GM19468 (cell line): ENCODE measurements at regions not wholly inside any gene's neighbourhood (a gene's known extent, or its start where the extent isn't known, plus 50 kb on each side); places are given as distances from the start of the nearest gene placed in this dataset.

Experiments
- ATAC-seq: cut with Tn5 transposase; IDR thresholded peaks from one replicate; pipeline ENCODE4 v1.9.1; 2021; ENCODE audit warnings: mild to moderate bottlenecking, moderate library complexity, moderate number of reproducible peaks; ENCODE audit not compliant: unreplicated experiment; ENCODE audit errors: extremely low read depth

DNA sequence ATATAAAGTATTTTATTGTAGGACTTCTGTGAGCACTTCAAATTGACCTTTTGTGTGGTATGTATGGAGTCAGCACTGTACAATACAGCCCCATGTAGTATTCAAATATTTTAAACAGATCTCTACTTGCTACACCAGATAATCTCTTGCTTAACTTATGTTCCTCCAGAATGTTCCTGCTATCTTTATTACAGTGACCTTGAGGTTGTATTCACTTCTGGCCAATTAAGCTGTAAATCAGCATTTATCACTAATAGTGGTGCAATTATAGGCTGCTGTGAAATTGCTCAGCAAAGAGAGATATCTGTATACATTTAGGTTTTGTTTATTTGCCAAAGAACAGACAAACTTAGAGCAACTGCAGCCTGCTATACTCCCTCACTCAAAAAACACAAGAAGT is 1218.6 kb downstream of the PCDH17 start:
- no peak for ATAC-seq

DNA sequence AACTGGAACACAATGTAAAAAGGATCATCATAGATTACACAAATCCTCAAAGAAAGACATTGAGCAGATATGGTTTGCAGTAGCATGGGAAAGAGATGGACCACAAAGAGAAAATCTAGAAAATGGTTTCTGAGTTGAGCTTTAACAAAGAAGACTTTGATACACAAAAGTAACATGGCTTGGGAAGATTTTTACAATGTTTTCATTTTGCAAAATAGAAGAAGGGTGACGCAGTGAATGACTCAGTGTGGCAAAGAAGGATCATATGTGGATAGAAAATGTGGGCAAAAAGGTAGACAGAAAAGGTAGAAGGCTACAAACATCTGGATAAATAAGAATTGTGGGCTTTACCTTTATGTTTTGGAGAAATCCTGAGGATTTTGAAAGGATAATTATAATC is 1220.5 kb downstream of the PCDH17 start:
- no peak for ATAC-seq

DNA sequence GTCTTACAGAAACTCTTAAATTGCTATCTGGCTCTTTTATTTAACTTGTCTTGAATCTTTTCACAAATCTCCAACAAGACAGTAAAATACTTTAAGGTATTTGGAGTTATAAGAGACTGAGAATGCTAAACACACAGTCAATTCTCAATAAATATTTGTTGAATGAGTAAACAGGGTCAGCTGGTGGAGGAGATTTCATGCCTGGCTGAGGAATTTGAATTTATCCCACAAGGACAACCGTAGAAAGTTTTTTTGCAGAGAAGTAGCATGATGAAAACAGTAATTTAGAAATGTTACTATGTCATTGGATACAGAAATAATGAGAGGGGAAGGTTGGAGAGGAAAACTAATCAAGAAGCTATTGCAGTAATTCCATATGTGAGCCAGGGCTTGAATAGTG is 1223.7 kb downstream of the PCDH17 start:
- ATAC-seq = no peak

DNA sequence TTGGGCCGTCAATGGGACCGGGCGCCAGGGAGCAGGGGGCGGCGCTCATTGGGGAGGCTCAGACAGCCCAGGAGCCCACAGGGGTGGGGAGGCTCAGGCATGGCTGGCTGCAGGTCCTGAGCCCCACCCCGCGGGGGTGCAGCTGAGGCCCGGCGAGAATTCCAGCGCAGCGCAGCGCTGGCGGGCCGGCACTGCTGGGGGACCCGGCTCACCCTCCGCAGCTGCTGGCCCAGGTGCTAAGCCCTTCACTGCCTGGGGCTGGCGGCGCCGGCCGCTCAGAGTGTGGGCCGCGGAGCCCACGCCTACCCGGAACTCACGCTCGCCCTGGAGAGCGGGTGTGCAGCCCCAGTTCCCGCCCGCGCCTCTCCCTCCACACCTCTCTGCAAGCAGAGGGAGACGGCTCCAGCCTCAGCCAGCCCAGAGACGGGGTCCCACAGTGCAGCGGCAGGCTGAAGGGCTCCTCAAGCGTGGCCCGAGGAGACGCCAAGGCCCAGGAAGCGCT is 1227.4 kb downstream of the PCDH17 start:
- ATAC-seq = no peak

DNA sequence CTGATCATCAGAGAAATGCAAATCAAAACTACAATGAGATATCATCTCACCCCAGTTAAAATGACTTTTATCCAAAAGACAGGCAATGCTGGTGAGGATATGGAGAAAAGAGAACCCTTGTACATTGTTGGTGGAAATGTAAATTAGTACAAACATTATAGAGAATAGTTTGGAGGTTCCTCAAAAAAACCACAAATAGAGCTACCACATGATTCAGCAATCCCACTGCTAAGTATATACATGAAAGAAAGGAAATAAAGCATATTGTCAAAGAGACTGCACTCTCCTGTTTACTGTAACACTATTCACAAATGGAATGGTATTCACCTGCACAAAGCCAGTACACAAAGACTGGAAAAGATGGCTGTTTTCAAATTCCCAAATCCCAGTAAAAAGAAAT is 1233.7 kb downstream of the PCDH17 start:
- ATAC-seq = no peak

DNA sequence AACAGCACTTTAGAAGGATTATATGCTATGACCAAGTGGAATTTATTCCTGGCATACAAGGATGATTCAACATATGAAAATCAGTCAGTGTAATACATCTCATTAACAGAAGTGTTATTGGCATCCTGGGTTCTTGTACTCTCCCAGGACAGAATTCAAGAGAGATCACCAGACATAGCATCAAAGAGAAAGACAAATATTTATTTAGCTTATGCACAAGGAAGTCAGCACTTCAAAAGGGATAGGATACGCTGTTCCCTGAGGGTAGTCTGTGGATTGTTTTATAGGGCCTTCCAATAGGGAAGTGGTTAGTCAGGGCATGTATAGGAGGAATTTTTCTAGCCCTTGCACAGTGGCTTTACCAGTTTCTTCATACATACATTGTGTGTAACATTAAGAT is 1238.0 kb downstream of the PCDH17 start:
- ATAC-seq = no peak

DNA sequence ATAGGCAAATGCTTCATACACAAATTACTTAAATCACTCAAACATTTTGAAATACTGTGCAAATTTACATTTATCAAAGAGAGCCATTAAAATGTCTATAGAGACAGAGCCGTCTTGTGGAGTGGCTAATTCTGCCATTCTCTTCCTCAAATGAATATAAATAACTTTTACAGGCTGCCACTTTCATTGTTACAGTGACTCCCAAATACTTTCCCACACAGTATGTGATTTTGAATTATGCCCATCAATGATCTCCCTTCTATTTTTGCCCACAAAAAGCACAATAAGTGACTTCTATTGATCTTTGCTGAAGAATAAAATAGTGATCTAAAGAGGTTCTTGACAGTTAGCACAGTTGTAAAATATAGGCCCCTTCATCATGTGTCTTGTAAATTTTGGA is 1244.9 kb downstream of the PCDH17 start:
- no peak for ATAC-seq

DNA sequence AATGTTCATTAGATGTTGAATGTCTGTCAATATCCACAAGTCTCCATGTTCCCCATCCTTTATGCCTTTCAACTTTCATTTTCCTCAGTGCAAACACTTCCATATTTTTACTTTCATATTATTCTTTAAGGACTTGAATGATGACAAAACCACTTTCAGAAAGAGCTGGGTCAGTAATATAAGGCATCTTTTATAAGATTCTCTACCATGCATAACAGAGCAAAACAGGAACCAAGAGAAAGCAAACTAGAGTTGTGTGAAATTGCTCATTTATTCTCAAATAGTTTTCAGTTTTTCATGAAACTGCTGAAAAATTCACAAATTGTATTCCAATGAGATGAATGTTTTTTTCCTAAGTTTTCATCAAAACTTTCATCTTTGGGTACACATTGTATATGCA is 1247.6 kb downstream of the PCDH17 start:
- no peak for ATAC-seq

DNA sequence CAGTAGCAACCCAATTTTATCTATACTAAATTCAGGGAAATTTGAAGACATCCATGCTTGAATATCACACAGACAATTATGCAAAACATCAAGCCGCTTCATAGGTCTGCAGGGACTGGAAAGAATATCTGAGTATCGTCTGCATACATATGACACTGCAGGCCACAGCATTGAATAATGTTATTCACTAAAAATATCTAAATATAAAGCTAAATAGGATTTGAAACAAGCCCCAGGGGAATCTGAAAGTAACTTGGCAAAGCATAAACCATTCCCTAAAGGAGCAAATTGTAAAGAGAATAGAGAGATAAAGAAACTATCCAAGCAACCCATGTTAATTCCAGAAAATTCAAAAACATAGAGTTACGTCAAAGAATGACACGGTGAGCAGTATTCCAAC is 1251.0 kb downstream of the PCDH17 start:
- no peak for ATAC-seq

DNA sequence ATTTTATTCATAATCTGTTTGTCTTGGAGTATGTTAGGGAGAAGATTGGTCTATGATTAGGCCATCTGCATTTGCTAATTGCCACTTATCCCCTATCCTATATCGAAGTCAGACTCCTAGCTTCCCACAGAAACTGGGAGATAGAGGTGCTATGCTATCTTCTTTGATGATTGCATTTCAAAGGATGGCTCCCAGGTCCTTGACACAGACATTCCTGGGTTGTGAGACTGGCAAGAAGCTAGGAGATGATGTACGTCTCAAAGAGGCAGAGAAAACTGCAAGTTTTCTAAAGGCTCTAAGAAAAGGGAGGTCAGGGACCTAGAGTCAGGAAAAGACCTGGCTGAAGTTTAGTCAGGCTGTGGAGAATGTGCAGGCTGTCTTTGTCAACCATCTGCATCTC is 1251.9 kb downstream of the PCDH17 start:
- no peak for ATAC-seq

DNA sequence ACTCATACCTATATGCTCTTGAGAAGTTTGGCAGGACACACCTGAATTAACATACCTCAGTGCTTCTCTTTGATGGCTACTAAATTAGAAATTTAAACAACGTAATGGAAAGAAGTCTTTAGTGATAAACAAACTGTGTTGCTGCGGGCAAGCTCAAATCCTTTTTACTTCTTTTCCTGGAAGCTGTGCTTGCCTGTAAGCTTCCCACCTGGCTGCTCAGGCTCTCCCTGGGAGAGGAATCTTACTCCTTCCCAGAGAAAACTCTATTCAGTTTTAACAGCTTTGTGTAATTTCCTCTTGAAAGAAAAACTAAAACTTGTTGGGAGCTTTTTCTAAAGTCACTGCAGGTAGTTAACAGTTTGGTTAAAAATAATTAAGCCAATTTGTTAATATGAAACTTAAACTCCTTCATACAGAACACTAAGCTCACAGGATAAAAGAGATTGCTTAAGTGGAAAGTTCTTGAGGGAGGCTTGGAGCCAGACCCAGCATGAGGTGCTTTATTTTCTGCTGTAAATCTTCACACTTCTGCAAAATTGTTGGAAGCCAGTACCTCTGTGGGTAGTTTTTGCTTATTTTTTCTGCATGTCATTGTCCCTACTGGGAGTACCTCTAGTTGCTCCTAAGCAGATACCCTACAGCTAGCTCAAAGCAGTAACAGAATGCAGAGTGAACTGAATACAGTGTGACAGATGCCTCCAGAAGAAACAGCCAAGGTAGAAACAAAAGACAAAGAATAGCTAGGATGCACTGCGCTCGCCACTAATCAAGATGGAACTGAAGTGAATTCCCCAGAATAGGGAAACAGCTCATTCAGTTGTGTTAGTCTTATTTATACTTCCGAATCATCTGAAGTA is 1253.0 kb downstream of the PCDH17 start:
- ATAC-seq = no peak

DNA sequence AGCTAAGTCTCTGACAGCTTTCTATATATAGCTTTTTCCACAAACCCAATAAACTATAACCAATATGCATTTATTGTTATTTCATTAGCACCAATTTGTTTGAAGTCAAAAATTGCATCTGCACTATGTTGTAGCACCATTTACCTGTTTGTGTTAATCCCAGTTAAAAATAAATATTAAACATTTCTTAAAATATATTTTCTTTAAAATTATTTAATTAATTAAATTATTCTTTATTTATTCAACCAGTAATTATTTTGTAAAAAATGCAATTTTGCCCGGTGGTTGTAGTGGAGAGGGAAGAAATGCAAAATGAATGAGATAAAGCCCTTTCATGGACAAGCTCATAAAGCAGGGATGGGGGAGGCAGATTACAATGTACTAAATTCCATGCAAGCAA is 1257.9 kb downstream of the PCDH17 start:
- no peak for ATAC-seq

DNA sequence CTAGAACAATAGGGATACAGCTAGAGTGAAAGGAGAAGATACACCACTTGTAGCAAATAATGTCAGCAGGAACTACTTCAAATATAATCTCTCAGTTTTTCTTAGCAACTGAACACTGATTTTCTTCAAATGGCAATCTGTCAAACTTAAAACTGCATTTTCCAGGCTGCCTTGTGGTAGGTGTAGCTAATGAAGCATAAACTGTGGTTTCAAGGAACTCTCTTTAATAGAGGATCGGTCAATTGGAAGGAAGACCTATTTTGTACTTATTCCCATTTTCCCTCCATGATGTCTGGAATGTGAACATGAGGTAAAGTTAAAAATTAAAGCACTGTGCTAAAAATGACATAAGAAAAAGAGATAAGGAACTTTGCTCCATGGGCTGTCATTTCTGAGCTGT is 1261.9 kb downstream of the PCDH17 start:
- no peak for ATAC-seq

DNA sequence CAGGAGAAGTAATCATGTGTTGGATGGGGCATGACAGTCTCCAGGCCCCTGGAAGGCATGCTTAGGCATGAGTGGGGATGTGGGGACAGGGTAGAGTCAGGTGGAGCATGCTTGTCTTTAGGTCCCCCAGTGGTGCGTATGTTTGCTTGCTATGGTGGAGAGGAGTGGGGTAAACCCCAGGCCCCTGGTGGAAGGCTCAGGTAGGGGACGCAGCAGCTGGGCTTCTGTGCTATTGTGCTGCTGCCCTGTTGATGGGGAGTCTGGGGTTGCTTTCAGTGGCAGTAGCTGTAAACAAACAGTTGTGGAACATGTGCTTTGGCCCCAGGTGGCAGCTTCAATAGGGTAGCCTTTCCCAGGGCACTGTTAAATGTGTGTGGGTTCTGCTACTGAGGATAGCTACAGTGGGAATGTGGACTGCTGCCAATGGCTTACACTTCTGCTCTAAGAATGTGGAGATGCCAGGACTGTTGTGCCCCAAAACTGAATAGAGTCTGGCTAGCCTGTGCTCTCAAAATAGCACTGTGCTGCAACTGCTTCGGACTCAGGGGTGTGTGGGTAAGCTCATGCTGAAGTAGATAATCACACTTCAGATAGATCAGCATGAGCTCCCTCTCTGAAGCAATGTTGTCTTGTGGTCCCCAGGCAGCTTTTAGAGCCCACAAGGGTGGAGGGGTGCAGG is 1257.3 kb downstream of the DIAPH3 start:
- ATAC-seq = no peak

DNA sequence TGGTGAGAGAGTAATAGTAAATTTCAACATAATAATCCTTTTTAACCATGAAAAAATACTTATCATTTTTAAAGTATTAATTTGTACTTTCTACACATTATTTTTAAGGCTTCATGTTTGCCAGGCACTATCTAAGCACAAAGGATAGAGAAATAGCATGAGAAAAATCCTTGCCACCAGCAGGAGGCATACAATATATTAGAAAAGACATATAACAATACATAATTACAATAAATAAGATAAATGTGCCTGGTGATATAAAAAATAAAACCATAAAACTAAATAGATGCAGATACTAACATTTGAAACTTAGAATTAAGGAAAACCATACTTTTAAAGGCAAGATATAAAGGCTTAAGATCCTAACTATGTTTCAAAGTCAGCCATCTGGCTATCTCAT is 1256.4 kb downstream of the DIAPH3 start:
- ATAC-seq = no peak

DNA sequence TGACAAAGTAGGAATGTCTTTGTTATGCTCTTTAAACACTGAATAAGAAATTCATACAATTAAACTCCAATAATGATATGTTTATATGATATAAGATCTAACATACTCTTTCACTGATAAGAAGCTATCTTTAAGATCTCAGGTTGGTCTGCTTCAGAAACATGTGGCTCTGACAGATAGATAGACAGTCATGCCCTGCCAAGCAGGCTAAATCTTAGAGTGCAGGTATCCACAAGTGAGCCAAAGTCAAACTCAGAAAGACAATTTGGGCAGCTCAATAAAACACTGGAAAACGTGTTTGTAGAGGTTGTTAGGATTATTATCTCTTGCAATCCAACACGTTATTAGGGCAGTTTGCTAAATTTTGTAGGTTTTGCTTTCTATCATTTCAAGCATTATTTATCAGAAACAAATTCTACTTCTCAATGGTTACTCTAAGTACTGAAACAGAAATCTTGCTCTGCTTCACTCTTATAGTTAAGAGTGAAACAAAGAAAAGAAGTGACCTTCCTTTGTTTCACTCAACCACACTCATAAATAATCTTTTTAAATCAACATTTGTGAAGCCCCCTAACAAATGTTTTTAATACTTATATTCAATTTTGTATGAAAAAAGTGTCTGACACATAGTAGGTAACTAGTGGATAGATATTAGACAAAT is 1255.6 kb downstream of the DIAPH3 start:
- ATAC-seq = peak; percentile 36

DNA sequence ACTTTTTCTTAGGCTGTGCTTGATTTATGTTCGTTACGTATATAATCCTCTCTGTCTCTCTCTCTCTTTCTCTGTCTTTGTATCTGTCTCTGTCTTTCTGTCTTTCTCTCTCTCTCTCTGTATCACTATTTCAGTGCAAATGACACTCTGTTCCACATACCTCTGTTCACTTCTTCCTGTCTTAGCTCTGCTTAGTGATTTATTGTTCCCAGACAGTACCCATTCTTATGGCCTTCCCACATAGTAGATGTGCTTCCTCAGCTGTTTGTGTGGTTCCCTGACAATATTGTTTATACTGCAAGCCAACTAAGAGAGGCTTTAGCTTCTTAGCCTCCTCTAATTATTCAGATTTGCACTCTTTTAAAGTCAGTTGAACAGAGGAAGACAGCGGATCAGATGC is 1244.2 kb downstream of the DIAPH3 start:
- no peak for ATAC-seq

DNA sequence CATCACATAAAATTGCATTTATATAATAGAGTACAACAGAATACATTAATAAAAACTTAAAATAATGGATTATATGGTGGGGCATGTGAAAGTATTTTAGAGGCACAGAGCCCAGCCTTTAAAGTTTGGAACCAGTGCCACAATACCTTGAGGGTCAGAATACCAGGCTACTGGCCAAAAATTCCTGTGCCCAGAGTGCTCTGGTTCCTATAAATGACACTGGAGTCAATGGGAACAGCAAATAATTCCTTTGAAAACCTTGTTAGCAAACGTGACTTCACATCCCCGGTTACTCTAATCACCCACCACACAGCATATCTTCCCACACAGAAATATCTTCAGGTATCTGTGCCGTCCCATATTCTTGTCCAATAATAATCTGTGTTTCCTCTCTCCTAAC is 1242.6 kb downstream of the DIAPH3 start:
- no peak for ATAC-seq

DNA sequence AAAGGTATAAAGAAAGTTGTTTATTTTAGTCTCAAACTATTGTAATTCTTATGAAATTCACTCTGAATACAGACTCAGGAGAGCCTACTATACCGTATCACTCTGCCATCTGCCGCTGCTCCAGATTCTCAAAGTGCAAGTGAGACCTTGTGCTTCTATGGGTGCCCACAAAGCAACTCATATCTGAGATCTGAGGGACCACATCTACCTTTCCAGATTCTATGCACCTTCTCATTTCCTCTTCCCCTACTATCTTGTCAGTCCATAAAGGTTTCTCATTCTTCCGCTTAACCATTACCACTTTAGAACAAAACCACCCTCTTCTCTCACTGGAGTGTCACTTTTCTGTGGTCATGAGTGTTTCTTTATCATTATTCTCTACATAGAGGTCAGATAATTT is 1236.9 kb downstream of the DIAPH3 start:
- ATAC-seq = no peak

DNA sequence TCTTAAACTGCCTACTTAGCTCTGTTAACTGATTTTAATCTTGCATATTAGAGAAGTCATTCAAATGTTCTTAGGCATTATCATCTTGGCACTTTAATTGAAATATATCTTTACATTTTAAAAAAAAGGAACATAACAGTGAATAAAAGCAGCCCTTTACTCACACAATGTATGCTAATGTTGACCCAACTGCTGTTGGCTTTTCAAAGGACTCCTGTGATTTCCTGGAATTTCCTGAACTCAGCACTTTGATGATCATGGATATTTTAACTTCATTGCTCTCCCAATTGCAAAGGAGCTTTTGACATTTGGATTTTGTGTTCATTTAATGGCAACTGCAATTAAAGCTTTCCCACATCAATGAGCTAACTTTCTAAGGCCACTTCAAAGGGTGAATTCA is 1230.3 kb downstream of the DIAPH3 start:
- ATAC-seq = no peak

DNA sequence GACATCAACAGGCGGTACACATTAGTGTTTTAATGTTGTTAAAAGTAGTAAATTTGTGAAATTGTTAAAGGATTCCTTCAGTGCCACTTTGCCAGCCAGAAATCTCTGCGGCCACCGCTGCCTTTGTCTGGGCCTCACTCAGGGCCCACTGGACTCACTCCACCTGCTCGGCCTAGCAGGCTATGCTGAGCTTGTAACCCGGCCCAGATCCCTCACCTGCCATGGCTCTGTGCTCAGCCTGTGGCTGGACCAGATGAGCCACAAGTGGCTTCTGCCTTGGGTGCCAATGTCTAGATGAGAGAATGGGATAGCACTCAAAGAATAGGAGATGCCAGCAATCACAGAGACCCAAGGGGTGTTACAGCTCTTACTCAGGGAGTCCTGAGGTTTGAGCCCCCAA is 1228.0 kb downstream of the DIAPH3 start:
- no peak for ATAC-seq
